ENCODE measurements at regions not wholly inside any gene's neighbourhood (a gene's known extent, or its start where the extent isn't known, plus 50 kb on each side); places are given as distances from the start of the nearest gene placed in this dataset.

DNA sequence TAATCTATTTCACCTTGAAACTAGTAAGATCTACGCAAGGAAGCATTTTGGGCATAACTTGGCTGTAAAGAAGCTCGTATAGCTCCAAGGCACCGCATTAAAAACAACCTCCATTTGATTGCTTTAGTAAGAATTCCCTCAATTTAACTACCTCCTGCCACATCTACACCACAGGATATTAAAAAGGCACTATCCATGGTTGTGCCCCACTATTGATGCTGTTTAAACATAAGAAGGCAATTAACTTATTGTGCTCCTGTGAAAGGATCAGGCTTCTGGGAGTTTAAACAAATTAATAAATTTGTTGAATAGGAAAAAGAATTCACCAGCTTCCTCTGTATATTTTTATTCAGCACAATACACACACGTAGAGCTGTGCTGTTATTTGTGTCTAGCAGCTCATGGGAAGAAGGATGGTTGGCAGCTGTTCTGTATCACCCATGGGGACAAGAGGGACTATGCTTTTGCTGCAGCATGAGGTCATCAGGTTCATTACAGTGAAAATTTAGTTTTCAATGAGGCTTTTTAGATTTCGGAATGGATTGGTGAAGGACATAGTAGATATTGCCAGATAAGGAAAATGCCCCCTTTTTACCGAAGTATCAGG is 513.3 kb downstream of the HAO1 start:
- no peaks in the 10 kb centered on the region for H3K4me1 ChIP-seq (ENCODE audit: control insufficient read depth, insufficient read depth, low read length)
- intact Hi-C loops (cut with micrococcal nuclease; ENCODE audit: unreplicated experiment) (no loop called here), in situ Hi-C loops (cut with HindIII; ENCODE audit: low pct_unique_long_range_greater_than_20kb, low sequenced_read_pairs) (no loop called here)
- no peak for TF ChIP-seq TCF7L2 (IDR thresholded peaks at IDR 0.05; ENCODE audit: low read depth, low read length)
- TF ChIP-seq SIN3A (IDR thresholded peaks at IDR 0.05; ENCODE audit: borderline replicate concordance, insufficient read depth, low read depth, low read length) = no peak
- TF ChIP-seq, protein P1, sequence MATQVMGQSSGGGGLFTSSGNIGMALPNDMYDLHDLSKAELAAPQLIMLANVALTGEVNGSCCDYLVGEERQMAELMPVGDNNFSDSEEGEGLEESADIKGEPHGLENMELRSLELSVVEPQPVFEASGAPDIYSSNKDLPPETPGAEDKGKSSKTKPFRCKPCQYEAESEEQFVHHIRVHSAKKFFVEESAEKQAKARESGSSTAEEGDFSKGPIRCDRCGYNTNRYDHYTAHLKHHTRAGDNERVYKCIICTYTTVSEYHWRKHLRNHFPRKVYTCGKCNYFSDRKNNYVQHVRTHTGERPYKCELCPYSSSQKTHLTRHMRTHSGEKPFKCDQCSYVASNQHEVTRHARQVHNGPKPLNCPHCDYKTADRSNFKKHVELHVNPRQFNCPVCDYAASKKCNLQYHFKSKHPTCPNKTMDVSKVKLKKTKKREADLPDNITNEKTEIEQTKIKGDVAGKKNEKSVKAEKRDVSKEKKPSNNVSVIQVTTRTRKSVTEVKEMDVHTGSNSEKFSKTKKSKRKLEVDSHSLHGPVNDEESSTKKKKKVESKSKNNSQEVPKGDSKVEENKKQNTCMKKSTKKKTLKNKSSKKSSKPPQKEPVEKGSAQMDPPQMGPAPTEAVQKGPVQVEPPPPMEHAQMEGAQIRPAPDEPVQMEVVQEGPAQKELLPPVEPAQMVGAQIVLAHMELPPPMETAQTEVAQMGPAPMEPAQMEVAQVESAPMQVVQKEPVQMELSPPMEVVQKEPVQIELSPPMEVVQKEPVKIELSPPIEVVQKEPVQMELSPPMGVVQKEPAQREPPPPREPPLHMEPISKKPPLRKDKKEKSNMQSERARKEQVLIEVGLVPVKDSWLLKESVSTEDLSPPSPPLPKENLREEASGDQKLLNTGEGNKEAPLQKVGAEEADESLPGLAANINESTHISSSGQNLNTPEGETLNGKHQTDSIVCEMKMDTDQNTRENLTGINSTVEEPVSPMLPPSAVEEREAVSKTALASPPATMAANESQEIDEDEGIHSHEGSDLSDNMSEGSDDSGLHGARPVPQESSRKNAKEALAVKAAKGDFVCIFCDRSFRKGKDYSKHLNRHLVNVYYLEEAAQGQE (IDR thresholded peaks at IDR 0.05; ENCODE audit: insufficient read depth in 1 of 2, low read depth in 2 of 2, low read length in 1 of 2) = no peak
- TF ChIP-seq, protein P2, sequence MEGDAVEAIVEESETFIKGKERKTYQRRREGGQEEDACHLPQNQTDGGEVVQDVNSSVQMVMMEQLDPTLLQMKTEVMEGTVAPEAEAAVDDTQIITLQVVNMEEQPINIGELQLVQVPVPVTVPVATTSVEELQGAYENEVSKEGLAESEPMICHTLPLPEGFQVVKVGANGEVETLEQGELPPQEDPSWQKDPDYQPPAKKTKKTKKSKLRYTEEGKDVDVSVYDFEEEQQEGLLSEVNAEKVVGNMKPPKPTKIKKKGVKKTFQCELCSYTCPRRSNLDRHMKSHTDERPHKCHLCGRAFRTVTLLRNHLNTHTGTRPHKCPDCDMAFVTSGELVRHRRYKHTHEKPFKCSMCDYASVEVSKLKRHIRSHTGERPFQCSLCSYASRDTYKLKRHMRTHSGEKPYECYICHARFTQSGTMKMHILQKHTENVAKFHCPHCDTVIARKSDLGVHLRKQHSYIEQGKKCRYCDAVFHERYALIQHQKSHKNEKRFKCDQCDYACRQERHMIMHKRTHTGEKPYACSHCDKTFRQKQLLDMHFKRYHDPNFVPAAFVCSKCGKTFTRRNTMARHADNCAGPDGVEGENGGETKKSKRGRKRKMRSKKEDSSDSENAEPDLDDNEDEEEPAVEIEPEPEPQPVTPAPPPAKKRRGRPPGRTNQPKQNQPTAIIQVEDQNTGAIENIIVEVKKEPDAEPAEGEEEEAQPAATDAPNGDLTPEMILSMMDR (IDR thresholded peaks at IDR 0.05) = no peak
- TF ChIP-seq POLR2AphosphoS5 (IDR thresholded peaks at IDR 0.05; ENCODE audit: low read depth, low read length) = no peak
- no TSS peak for BruUV-seq (replicated peaks)
- no peak overlapping the region for H3K4me3 ChIP-seq (ENCODE audit: low read depth in 2 of 2, low read length in 2 of 2)
- ChIA-PET CTCF (no interaction called here), POLR2A (no interaction called here)
- H3K27ac ChIP-seq (ENCODE audit: low read length) = no peak overlapping the region
- ATAC-seq (no peak), DNase-seq (ENCODE audit: low read depth, low spot score) (no peak)
- no peaks in the 10 kb centered on the region for H3K9me3 ChIP-seq (ENCODE audit: control insufficient read depth, insufficient read depth, low read depth, low read length)
- no peaks in the 10 kb centered on the region for H3K36me3 ChIP-seq (ENCODE audit: control insufficient read depth, insufficient read depth, low read length)
- H3K27me3 ChIP-seq (ENCODE audit: control insufficient read depth, insufficient read depth, low read length) = no peaks in the 10 kb centered on the region

DNA sequence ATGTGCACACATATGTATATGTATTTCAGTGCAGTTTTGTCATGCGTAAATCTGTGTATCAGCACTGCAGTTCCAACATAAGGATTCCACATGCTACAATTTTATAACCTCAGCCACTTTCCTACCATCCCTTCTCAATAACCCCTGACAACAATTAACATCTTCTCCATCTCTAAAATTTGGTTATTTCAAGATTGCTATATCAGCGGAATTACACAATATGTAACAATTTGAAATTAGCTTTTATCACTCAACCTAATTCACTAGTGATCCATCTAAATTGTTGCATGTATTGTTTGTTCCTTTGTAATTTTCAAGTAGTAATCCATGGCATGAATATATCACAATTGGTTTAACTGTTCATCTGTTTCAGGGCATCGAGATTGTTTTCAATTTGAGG is 511.3 kb downstream of the HAO1 start:
- Histone ChIP-seq H3K4me3 (ENCODE audit: low read depth in 2 of 2, low read length in 2 of 2) (no peak overlapping the region), H3K4me1 (ENCODE audit: control insufficient read depth, insufficient read depth, low read length) (no peaks in the 10 kb centered on the region), H3K9me3 (ENCODE audit: control insufficient read depth, insufficient read depth, low read depth, low read length) (no peaks in the 10 kb centered on the region), H3K27me3 (ENCODE audit: control insufficient read depth, insufficient read depth, low read length) (no peaks in the 10 kb centered on the region), H3K36me3 (ENCODE audit: control insufficient read depth, insufficient read depth, low read length) (no peaks in the 10 kb centered on the region), H3K27ac (ENCODE audit: low read length) (no peak overlapping the region)
- in situ Hi-C loops (cut with HindIII; ENCODE audit: low pct_unique_long_range_greater_than_20kb, low sequenced_read_pairs) (no loop called here), intact Hi-C loops (cut with micrococcal nuclease; ENCODE audit: unreplicated experiment) (no loop called here)
- ATAC-seq (no peak), DNase-seq (ENCODE audit: low read depth, low spot score) (no peak)
- ChIA-PET CTCF (no interaction called here), POLR2A (no interaction called here)
- TF ChIP-seq, protein P2 (IDR thresholded peaks at IDR 0.05) = no peak
- TF ChIP-seq SIN3A (IDR thresholded peaks at IDR 0.05; ENCODE audit: borderline replicate concordance, insufficient read depth, low read depth, low read length) (no peak), POLR2AphosphoS5 (IDR thresholded peaks at IDR 0.05; ENCODE audit: low read depth, low read length) (no peak)
- BruUV-seq (replicated peaks) = no TSS peak

Measured in Panc1 (cell line).